Endothelial cell of umbilical vein (primary cell): ENCODE measurements at regions not wholly inside any gene's neighbourhood (a gene's known extent, or its start where the extent isn't known, plus 50 kb on each side); places are given as distances from the start of the nearest gene placed in this dataset.

Source experiments
- EZH2 ChIP-seq: IDR thresholded peaks from 2 replicates; pipeline ENCODE4 v1.6.1; 2012; ENCODE audit warnings: borderline replicate concordance, low read depth, mild to moderate bottlenecking, moderate library complexity, low read length, inconsistent platforms; ENCODE audit not compliant: severe bottlenecking
- JUN ChIP-seq: IDR thresholded peaks from 2 replicates; pipeline ENCODE4 v1.6.1; 2011; ENCODE audit warnings: borderline replicate concordance, low read depth; ENCODE audit not compliant: insufficient read length, insufficient read depth
- POLR2A ChIP-seq: IDR thresholded peaks from 2 replicates; pipeline ENCODE4 v1.6.1; 2012; ENCODE audit warnings: low read depth, mild to moderate bottlenecking, control low read depth, low read length

DNA sequence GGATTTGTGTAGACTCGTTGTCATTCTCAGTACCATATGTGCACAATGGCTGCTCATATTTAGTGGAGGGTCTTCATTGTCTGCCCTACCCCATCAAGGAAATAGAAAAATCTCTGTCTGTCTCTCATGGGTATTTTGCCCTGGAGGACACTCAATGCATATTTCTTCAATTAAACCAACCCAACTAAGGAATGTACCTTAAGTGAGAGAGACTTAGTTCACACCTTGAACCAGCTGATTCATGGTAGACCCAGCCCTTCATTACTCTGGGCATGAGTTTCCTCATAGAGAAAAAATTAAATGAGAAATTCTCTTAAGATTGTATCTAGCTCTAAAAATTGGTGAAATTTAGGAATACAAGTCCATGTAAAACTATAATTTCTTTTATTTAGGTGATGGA lies 107.1 kb upstream of the PLEKHG7 start:
- no peak for TF ChIP-seq POLR2A
- TF ChIP-seq EZH2 = no peak
- no peak for TF ChIP-seq JUN
